Neural cell (in vitro differentiated cells): ENCODE measurements at regions not wholly inside any gene's neighbourhood (a gene's known extent, or its start where the extent isn't known, plus 50 kb on each side); places are given as distances from the start of the nearest gene placed in this dataset.

Source experiments
- H2AFZ ChIP-seq: fragments of 200-600, 300-800 bp; sonication (generic), shearing (Covaris generic); 2 replicates; pipeline ENCODE4 v1.6.0; 2014; ENCODE audit warnings: low read depth, mild to moderate bottlenecking, antibody characterized with exemption, low read length, moderate library complexity
- H3F3A ChIP-seq: fragments of 200-600 bp; shearing (Covaris generic); 2 replicates; pipeline ENCODE4 v1.6.1; 2016; ENCODE audit warnings: mild to moderate bottlenecking, moderate library complexity, mixed read lengths, antibody characterized with exemption, low read length; ENCODE audit not compliant: insufficient read depth, poor library complexity, severe bottlenecking
- H3K27ac ChIP-seq: fragments of 200-600, 300-800 bp; sonication (generic), shearing (Covaris generic); 2 replicates; pipeline ENCODE4 v1.5.1; 2014; ENCODE audit warnings: mild to moderate bottlenecking, low read length, moderate library complexity
- H3K27me3 ChIP-seq: fragments of 300-800, 200-600 bp; sonication (generic), shearing (Covaris generic); 2 replicates; pipeline ENCODE4 v1.6.0; 2014; ENCODE audit warnings: mild to moderate bottlenecking, low read depth, low read length, moderate library complexity; ENCODE audit not compliant: insufficient read depth
- H3K36me3 ChIP-seq: fragments of 300-800, 200-600 bp; sonication (generic), shearing (Covaris generic); 2 replicates; pipeline ENCODE4 v1.5.1; 2014; ENCODE audit warnings: mild to moderate bottlenecking, antibody characterized with exemption, low read length, moderate library complexity; ENCODE audit not compliant: insufficient read depth
- H3K4me2 ChIP-seq: fragments of 300-800, 200-600 bp; sonication (generic), shearing (Covaris generic); 2 replicates; pipeline ENCODE4 v1.6.0; 2014; ENCODE audit warnings: mild to moderate bottlenecking, low read length
- H3K4me3 ChIP-seq: fragments of 300-800, 200-600 bp; sonication (generic), shearing (Covaris generic); 2 replicates; pipeline ENCODE4 v1.5.1; 2014; ENCODE audit warnings: mild to moderate bottlenecking, low read length, moderate library complexity
- H3K79me2 ChIP-seq: fragments of 200-600 bp; shearing (Covaris generic); replicated peaks from 2 replicates; pipeline ENCODE4 v1.6.0; 2014; ENCODE audit warnings: mild to moderate bottlenecking, low read length, moderate library complexity; ENCODE audit not compliant: insufficient read depth
- H3K9ac ChIP-seq: fragments of 300-800, 200-600 bp; sonication (generic), shearing (Covaris generic); 2 replicates; pipeline ENCODE4 v1.6.1; 2016; ENCODE audit warnings: mild to moderate bottlenecking, low read length, mixed read lengths
- H3K9me2 ChIP-seq: fragments of 200-600 bp; shearing (Covaris generic); 2 replicates; pipeline ENCODE4 v1.6.1; 2016; ENCODE audit warnings: mild to moderate bottlenecking, low read length, mixed read lengths; ENCODE audit not compliant: insufficient read depth
- H3K9me3 ChIP-seq: fragments of 200-600, 300-800 bp; sonication (generic), shearing (Covaris generic); 2 replicates; pipeline ENCODE4 v1.6.1; 2016; ENCODE audit warnings: mild to moderate bottlenecking, mixed run types, low read length, moderate library complexity, mixed read lengths
- H4K20me1 ChIP-seq: fragments of 200-600 bp; shearing (Covaris generic); 2 replicates; pipeline ENCODE4 v1.6.1; 2016; ENCODE audit warnings: mild to moderate bottlenecking, mixed run types; ENCODE audit not compliant: insufficient read depth
- EP300 ChIP-seq: fragments of 450-650 bp; conservative IDR thresholded peaks from 2 replicates; pipeline ENCODE4 v1.6.1; 2014; ENCODE audit warnings: antibody characterized with exemption, mild to moderate bottlenecking, moderate library complexity; ENCODE audit not compliant: poor library complexity, severe bottlenecking
- EZH2 ChIP-seq: fragments of 200-600, 300-800 bp; shearing (Covaris generic), sonication (generic); IDR thresholded peaks from 2 replicates; pipeline ENCODE4 v1.6.1; 2014; ENCODE audit warnings: antibody characterized with exemption, low read length, borderline replicate concordance, mild to moderate bottlenecking; ENCODE audit not compliant: insufficient read depth, poor library complexity, severe bottlenecking
- MXI1 ChIP-seq: fragments of 450-650 bp; conservative IDR thresholded peaks from 2 replicates; pipeline ENCODE4 v1.6.1; 2014; ENCODE audit warnings: antibody characterized with exemption, mild to moderate bottlenecking; ENCODE audit not compliant: poor library complexity, severe bottlenecking
- POLR2AphosphoS5 ChIP-seq: IDR thresholded peaks from 2 replicates; pipeline ENCODE4 v1.6.1; 2012
- RAD21 ChIP-seq: fragments of 450-650 bp; conservative IDR thresholded peaks from 2 replicates; pipeline ENCODE4 v1.6.1; 2014; ENCODE audit warnings: antibody characterized with exemption, mild to moderate bottlenecking, moderate library complexity
- REST ChIP-seq: IDR thresholded peaks from 2 replicates; pipeline ENCODE4 v1.6.1; 2012; ENCODE audit warnings: borderline replicate concordance
- SMC3 ChIP-seq: fragments of 450-650 bp; conservative IDR thresholded peaks from 2 replicates; pipeline ENCODE4 v1.6.1; 2014; ENCODE audit warnings: antibody characterized with exemption, mild to moderate bottlenecking, moderate library complexity; ENCODE audit not compliant: poor library complexity
- TAF1 ChIP-seq: IDR thresholded peaks from 2 replicates; pipeline ENCODE4 v1.6.1; 2012; ENCODE audit warnings: low read depth
- TF ChIP-seq, protein P1 (sequence below): fragments of 450-650 bp; IDR thresholded peaks from 2 replicates; pipeline ENCODE4 v1.5.1; 2014; ENCODE audit warnings: antibody characterized with exemption, mild to moderate bottlenecking, moderate library complexity; ENCODE audit not compliant: poor library complexity, severe bottlenecking

DNA sequence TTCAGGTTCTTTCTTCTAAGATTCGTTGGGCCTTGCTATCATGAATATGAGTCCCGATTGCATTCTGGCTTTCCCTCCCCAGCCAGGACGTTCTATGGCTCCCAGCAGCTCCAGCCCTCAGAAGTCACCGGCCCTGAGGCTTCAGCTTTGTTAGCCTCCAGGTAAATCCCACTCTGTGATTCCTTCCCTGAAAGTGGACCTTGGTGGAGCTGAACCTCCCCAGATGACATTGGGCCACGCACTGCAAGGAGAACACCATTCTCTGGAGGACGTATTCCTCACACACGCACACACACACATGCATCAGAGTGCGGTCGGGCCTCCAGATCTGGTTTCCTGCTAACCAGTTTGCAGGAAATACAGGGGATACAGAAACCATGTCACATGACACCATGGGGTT is 487.3 kb upstream of the CDH4 start:
- Histone ChIP-seq H3K27me3 (no peaks in the 10 kb centered on the region), H3K36me3 (no peaks in the 10 kb centered on the region), H3K79me2 (no peaks in the 10 kb centered on the region), H3K9me2 (no peaks in the 10 kb centered on the region), H2AFZ (no peak overlapping the region), H3K27ac (no peak overlapping the region), H3K4me2 (no peak overlapping the region), H3F3A (no peaks in the 10 kb centered on the region), H4K20me1 (no peaks in the 10 kb centered on the region), H3K9me3 (no peaks in the 10 kb centered on the region), H3K4me3 (no peak overlapping the region), H3K9ac (no peak overlapping the region)
- TF ChIP-seq MXI1 (no peak), TAF1 (no peak), RAD21 (no peak)
- TF ChIP-seq, protein P1, sequence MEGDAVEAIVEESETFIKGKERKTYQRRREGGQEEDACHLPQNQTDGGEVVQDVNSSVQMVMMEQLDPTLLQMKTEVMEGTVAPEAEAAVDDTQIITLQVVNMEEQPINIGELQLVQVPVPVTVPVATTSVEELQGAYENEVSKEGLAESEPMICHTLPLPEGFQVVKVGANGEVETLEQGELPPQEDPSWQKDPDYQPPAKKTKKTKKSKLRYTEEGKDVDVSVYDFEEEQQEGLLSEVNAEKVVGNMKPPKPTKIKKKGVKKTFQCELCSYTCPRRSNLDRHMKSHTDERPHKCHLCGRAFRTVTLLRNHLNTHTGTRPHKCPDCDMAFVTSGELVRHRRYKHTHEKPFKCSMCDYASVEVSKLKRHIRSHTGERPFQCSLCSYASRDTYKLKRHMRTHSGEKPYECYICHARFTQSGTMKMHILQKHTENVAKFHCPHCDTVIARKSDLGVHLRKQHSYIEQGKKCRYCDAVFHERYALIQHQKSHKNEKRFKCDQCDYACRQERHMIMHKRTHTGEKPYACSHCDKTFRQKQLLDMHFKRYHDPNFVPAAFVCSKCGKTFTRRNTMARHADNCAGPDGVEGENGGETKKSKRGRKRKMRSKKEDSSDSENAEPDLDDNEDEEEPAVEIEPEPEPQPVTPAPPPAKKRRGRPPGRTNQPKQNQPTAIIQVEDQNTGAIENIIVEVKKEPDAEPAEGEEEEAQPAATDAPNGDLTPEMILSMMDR: no peak

GRCh38 chr20:60765821-60766403 is 486.1 kb upstream of the CDH4 start:
- Histone ChIP-seq H2AFZ (no peak overlapping the region), H3K9ac (no peak overlapping the region), H3K27ac (no peak overlapping the region), H3F3A (no peaks in the 10 kb centered on the region), H4K20me1 (no peaks in the 10 kb centered on the region), H3K27me3 (no peaks in the 10 kb centered on the region), H3K4me3 (no peak overlapping the region), H3K36me3 (no peaks in the 10 kb centered on the region), H3K79me2 (no peaks in the 10 kb centered on the region), H3K9me3 (no peaks in the 10 kb centered on the region), H3K9me2 (no peaks in the 10 kb centered on the region), H3K4me2 (no peak overlapping the region)
- no peak for TF ChIP-seq RAD21
- TF ChIP-seq POLR2AphosphoS5: no peak
- TF ChIP-seq EP300: no peak
- no peak for TF ChIP-seq MXI1
- TF ChIP-seq REST: no peak
- no peak for TF ChIP-seq SMC3

DNA sequence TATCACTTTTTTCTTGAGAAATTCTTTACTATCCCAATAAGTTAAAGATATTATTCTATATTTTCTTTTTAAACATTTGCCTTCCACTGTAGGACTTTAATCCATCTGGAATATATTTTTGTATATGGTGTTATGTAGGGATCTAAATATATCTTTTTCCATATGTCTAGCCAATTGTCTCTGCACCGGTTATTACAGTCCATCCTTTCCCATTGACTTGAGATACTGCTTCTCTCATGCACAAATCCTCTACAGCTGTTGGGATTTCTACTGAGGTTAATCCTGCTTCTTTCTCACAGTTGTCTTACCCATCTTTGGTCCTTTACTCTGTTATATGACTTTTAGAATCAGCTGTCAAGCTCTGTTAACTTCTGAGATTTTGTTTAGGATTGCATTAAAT is 483.8 kb upstream of the CDH4 start:
- Histone ChIP-seq H3K9ac (no peak overlapping the region), H3K4me3 (no peak overlapping the region), H3K36me3 (no peaks in the 10 kb centered on the region), H3K4me2 (no peak overlapping the region), H3K9me2 (no peaks in the 10 kb centered on the region), H3F3A (no peaks in the 10 kb centered on the region), H3K27me3 (no peaks in the 10 kb centered on the region), H4K20me1 (no peaks in the 10 kb centered on the region), H2AFZ (no peak overlapping the region), H3K79me2 (no peaks in the 10 kb centered on the region), H3K27ac (no peak overlapping the region), H3K9me3 (no peaks in the 10 kb centered on the region)
- no peak for TF ChIP-seq TAF1
- no peak for TF ChIP-seq REST
- TF ChIP-seq RAD21: no peak
- TF ChIP-seq SMC3: no peak
- no peak for TF ChIP-seq MXI1
- TF ChIP-seq EP300: no peak
- no peak for TF ChIP-seq EZH2
- no peak for TF ChIP-seq POLR2AphosphoS5
- TF ChIP-seq, protein P1: no peak
